SK-N-MC (cell line): ENCODE measurements at regions not wholly inside any gene's neighbourhood (a gene's known extent, or its start where the extent isn't known, plus 50 kb on each side); places are given as distances from the start of the nearest gene placed in this dataset.

ENCODE experiments used
- EZH2 ChIP-seq: fragments of 200-600 bp; sonication (generic); IDR thresholded peaks from one replicate; pipeline ENCODE4 v1.6.1; 2017; ENCODE audit warnings: antibody characterized with exemption
- FOXP2 ChIP-seq: optimal IDR thresholded peaks from 2 replicates; pipeline ENCODE3; 2011; ENCODE audit warnings: mild to moderate bottlenecking, moderate library complexity; ENCODE audit not compliant: insufficient read depth; ENCODE audit errors: extremely low read length, control extremely low read depth
- POLR2AphosphoS5 ChIP-seq: IDR thresholded peaks from 2 replicates; pipeline ENCODE4 v1.6.1; 2012; ENCODE audit warnings: mild to moderate bottlenecking, low read depth, low read length, borderline replicate concordance

DNA sequence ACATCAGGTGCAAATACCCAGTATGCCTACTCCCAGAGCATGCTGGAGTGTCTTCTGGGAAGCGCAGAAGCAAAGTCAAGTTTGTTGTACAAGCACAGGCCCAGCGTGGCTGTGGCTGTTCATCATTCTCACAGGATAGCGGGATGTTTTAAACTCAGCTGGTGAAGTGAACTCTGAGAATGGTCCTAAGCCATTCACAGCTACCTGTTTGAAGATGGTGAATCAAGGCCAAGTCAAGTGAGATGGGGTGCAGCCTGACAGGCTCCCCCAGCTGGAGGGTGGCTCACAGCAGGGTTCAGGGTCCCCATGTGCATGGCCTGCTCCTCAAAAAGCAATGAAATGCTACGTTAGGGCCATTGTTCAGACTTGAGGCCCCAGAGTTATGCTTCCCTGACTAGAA is 304.7 kb upstream of the FOXQ1 start:
- TF ChIP-seq POLR2AphosphoS5 (no peak), EZH2 (no peak), FOXP2 (no peak)
